ENCODE measurements at regions not wholly inside any gene's neighbourhood (a gene's known extent, or its start where the extent isn't known, plus 50 kb on each side); places are given as distances from the start of the nearest gene placed in this dataset.
"Not testable (repeated sequence)": the region's sequence is repeated elsewhere in the genome, so short reads cannot be mapped to it uniquely, and the experiment has no call there.

GRCh38 chr7:35909870-35910357, 109.1 kb downstream of the SEPTIN7 start:
- no peak for DNase-seq (ENCODE audit: low spot score)

DNA sequence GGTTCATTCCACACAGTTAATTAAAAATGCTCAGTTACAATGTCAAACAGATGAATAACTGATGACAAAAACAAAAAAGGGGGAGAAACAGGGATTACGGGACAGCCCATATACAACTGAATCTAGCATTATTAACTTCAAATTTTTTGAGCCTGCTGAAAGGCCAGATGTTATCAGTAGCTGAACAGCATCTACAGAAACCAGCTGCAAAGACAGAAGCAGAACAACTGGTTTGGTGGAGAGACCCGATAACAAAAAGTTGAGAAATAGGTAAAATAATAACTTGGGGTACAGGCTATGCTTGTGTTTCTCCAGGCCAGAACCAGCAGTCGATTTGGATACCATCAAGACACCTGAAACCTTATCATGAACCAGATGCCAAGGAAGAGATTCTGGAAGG, 109.8 kb downstream of the SEPTIN7 start:
- not testable (repeated sequence) for DNase-seq (ENCODE audit: low spot score)

DNA sequence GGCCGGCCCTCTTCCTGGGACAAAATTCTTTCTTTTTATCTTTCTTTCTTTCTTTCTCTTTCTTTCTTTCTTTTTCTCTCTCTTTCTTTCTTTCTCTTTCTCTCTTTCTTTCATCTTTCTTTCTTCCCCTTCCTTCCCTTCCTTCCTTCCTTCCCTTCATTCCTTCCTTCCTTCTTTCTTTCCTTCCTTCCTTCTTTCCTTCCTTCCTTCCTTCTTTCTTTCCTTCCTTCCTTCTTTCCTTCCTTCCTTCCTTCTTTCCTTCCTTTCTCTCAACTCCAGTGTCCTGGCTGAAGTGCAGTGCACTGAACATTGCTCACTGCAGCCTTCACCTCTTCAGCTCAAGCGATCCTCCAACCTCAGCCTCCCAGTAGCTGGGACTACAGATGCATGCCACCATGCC, 112.5 kb downstream of the SEPTIN7 start:
- DNase-seq (ENCODE audit: low spot score), result not testable (repeated sequence)

GRCh38 chr7:35914214-35914613, 113.4 kb downstream of the SEPTIN7 start:
- DNase-seq (ENCODE audit: low spot score), result not testable (repeated sequence)

- not testable (repeated sequence) for DNase-seq (ENCODE audit: low spot score)
Observed at GRCh38 chr7:35915247-35915955, 114.5 kb downstream of the SEPTIN7 start.

GRCh38 chr7:35918217-35918616, 117.4 kb downstream of the SEPTIN7 start:
- DNase-seq (ENCODE audit: low spot score), result not testable (repeated sequence)

GRCh38 chr7:35919607-35920006, 118.8 kb downstream of the SEPTIN7 start:
- DNase-seq (ENCODE audit: low spot score), result not testable (repeated sequence)

DNA sequence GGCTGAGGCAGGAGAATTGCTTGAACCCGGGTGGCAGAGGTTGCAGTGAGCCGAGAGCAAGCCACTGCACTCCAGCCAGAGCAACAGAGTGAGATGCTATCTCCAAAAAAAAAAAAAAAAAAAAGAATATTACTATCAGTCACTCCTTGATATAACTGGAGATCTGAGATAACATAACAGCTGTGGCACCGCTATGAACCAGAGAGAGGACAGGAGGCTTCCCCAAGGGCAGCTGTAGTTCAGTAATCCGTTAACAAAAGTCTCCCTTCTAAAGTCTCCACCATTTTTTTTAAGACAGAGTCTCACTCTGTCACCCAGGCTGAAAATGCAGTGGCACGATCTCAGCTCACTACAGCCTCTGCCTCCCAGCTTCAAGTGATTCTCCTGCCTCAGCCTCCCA, 120.5 kb downstream of the SEPTIN7 start:
- DNase-seq (ENCODE audit: low spot score), result not testable (repeated sequence)

DNA sequence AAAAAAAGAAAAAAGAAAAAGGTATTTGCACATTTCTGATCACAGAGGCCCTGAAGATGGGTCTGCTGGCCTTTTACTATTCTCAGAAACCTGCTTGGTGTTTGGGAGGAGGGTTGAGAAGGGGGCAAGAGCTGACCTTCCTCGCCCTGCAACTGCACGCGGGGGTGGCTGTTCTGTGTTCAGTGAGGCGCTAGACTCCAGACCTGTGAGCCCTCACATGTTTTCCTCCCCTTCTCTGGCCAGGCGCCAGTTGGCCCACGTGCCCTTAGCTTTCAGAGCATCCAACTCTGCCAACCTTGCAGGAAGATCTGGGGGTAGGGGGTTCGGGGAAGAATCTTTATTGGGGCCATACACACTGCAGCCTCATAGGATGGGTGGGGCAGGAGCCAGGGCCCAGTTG, 123.8 kb downstream of the SEPTIN7 start:
- DNase-seq (ENCODE audit: low spot score), result not testable (repeated sequence)

DNA sequence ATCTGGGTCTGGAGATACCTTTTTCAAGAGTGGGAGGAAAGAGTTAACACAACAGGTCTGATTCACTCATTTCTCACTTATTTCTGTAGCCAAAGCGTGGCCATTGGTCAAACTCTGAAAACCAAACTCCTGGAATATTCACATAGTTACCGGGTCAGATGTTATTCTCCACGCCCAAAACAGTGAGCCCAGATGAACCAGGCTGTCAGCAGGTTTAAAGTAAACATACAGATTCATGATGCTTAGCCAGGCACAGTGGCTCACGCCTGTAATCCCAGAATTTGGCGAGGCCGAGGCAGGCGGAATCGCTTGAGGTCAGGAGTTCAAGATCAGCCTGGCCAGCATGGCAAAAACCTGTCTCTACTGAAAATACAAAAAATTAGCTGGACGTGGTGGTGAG, 126.1 kb downstream of the SEPTIN7 start:
- DNase-seq (ENCODE audit: low spot score), result not testable (repeated sequence)

DNA sequence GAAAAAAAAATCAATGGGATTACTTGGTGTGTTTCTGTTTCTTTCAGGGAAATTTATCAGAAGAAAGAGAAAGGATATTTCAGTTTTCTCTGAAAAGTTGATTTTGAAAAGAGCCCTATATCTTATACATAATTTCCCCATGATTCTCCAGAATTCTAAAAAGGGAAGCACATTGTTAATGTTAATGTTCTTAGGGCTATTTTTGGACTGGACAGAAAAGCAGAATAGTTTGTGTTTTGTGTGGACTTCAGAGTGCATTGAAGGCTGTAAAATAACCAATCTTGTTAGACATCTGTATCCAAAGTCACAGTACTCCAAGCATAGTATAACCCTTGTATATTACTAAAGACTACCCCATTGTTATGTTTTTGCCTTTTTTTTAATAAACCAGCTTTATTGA, 130.3 kb downstream of the SEPTIN7 start:
- not testable (repeated sequence) for DNase-seq (ENCODE audit: low spot score)

DNA sequence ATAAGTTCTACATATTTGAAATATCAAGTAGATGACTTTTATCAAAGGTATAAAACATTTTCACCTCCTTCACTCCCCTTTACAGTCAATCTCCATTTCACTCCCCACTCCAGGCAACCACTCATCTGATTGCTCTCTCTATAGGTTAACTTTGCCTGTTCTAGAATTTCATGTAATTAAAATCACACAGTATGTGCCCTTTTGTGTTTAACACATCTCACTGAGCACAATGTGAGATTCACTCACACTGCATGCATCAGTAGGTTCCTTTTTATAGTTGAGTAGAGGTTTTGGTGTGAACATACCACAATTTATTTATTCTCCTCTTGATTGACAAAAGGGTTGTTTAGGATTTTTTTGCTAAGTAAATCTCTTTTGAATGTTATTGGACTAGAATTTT, 130.7 kb downstream of the SEPTIN7 start:
- not testable (repeated sequence) for DNase-seq (ENCODE audit: low spot score)

DNA sequence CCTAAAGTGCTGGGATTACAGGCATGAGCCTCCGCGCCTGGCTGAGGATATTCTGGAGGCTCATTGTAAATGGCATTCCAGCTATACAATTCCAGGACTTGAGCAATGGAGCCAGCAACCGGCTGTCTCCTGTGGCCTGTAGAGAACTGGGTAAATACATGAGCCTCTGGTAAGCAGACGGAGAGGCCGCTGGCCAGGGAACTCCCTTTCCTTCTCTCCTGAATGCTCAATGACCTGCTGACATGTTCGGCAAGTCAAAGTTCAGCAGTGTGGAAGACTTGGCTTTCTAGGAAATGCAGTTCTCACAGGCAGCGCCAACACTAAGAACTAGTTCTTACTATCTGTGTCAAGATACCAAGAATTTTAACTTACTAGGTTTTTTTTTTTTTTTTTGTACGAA, 139.8 kb downstream of the SEPTIN7 start:
- DNase-seq (ENCODE audit: low spot score), result not testable (repeated sequence)

- DNase-seq (ENCODE audit: low spot score), result not testable (repeated sequence)
Observed at GRCh38 chr7:35945621-35946020, 144.8 kb downstream of the SEPTIN7 start.

DNA sequence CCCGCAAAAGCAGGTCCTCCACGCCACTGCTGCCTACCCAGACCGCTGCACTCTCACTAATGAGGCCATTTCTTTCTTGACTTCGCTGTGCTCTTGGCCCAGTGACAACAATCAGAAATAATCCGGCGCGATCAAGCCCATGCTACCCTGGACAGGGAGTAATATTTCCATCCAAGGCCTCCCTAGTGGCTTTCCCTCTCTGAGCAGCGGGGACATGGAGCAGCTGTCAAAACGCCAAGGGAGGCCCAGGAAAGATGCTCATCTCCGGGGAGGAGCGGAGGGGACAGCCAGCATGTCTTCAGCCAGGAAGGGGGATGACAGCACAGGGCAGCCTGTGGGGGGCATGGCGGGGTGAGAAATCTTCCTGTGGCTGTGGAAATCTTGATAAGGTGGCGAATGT, 154.9 kb downstream of the SEPTIN7 start:
- DNase-seq (ENCODE audit: low spot score), result not testable (repeated sequence)

DNA sequence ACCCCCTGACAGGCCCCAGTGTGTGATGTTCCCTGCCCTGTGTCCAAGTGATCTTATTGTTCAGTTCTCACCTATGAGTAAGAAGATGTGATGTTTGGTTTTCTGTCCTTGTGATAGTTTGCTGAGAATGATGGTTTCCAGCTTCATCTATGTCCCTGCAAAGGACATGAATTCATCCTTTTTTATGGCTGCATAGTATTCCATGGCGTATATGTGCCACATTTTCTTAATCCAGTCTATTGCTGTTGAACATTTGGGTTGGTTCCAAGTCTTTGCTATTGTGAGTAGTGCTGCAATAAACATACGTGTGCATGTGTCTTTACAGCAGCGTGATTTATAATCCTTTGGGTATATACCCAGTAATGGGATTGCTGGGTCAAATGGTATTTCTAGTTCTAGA, 156.1 kb downstream of the SEPTIN7 start:
- not testable (repeated sequence) for DNase-seq (ENCODE audit: low spot score)

DNA sequence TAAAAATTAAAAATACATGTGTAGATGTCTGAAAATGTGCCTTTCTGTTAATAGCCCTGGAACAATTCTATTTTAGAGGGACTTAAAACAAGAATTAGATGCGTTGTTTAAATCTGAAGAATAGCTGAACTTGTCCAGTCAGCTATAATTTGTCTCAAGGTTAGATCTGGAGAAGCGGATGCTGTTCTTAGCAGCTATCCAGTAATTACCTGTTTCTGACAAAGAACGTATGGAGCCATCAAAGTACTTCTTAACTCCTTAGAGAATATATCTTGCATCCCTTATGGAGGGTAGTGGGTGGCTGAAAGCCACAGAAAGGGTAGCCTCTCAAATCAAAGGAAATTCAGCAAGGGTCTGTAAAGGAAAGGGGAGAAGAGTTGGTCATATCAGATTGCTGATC, 160.4 kb downstream of the SEPTIN7 start:
- not testable (repeated sequence) for DNase-seq (ENCODE audit: low spot score)

DNA sequence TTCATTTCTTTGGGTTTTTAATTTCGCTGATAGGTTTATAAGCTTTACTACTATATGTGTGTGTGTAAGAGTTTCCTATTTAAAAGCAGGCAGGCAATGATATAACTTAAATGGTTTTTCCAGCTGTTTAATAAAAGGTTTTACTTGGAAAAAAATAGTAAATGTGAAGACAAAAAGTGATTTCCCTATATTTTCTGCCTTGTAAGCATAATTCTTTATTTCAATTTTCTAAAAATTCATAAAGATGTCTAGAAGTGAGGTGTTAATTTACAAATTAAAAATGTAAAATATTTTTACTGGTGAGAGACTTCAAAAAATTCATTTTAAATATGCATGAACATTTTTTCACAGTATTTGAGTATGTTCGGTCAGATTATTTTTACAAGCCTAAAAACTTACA, 161.8 kb downstream of the SEPTIN7 start:
- DNase-seq (ENCODE audit: low spot score), result not testable (repeated sequence)

DNA sequence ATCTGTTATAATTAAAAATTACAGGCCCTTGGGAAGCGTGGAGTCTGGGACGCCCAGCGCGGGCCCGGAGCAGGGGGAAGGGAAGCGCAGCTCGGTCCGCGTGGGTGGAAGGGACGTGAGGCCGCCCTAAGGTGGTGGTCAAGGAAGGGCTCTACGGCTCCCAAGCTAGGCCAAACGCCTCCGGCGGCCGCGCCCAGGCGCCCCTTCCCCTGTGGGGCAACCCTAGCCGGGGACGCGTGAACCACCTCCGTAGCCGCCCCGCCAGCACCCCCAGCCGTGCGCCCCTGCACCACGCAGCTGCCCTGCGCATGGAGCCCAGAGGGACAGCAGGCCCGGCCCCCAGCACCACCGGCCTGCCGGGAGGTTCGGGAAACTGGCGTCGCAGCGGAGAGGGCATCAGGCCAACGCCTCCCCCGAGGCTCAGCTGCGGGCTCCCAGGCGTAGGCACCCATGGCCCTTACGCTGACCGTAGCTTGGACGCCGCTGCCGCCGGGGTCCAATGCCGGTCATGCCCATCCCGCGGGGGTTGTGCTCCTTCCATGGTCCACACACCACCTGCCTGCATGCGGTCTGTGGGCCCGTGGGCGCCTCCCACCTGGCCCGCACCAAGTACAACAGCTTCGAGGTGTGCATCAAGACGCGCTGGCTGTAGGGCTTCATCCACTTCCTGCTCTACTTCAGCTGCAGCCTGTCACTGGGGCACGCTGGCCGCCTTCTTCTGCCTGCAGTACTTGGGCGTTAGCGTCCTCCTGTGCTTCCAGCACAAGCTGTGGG, 166.7 kb downstream of the SEPTIN7 start:
- no peak for DNase-seq (ENCODE audit: low spot score)

GRCh38 chr7:35968140-35968940, 167.5 kb downstream of the SEPTIN7 start:
- no peak for DNase-seq (ENCODE audit: low spot score)

DNA sequence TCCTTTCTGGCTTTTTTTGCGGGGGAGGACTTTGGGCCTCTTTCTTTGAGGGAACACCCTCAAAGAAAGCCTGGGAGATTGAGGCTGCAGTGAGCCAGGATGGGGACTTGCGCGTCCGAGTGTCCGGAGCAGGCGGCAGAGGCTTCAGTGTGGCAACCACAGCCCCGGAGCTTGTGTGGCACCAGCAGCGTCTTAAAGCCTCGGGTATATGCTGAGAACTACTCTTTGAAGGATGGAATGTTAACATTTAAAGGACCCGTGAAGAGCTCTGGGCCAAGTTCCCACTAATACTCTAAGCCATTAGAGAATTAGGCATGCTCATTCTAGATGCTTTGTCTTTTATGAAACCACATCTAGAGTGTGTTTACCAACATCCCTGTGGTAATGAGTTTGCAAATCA, 168.2 kb downstream of the SEPTIN7 start:
- DNase-seq (ENCODE audit: low spot score), result no peak

GRCh38 chr7:35970458-35970857, 169.6 kb downstream of the SEPTIN7 start:
- no peak for DNase-seq (ENCODE audit: low spot score)

Data from globus pallidus (tissue), 1 donor.